ENCODE measurements at regions not wholly inside any gene's neighbourhood (a gene's known extent, or its start where the extent isn't known, plus 50 kb on each side); places are given as distances from the start of the nearest gene placed in this dataset.

- no peak for TF ChIP-seq POLR2AphosphoS5 (IDR thresholded peaks at IDR 0.05)
- TF ChIP-seq POLR2A (IDR thresholded peaks at IDR 0.05) = no peak
- TF ChIP-seq CTCF (IDR thresholded peaks at IDR 0.05) = no peak
- DNase-seq (ENCODE audit: low spot score) = no peak
These were observed 233.8 kb upstream of the PPP2R2D start for GRCh38 chr10:131667047-131667446.

GRCh38 chr10:131667561-131667960 lies 233.2 kb upstream of the PPP2R2D start:
- intact Hi-C loops (cut with DNase I) = no loop called here
- no peak overlapping the region for H3K4me3 ChIP-seq
- no peak for DNase-seq (ENCODE audit: low spot score)
- no peaks in the 10 kb centered on the region for H3K36me3 ChIP-seq
- no peak for TF ChIP-seq CTCF (IDR thresholded peaks at IDR 0.05)
- TF ChIP-seq POLR2AphosphoS5 (IDR thresholded peaks at IDR 0.05) = no peak
- TF ChIP-seq POLR2A (IDR thresholded peaks at IDR 0.05) = no peak
- no peaks in the 10 kb centered on the region for H3K9me3 ChIP-seq
- H3K4me1 ChIP-seq (replicated peaks) = no peaks in the 10 kb centered on the region
- H3K27ac ChIP-seq = no peak overlapping the region
- H3K27me3 ChIP-seq (replicated peaks; ENCODE audit: insufficient read depth) = no peaks in the 10 kb centered on the region
- WGBS = 83% methylated on average over 7 of the region's 7 CpGs

More at GRCh38 chr10:131667047-131667446, 233.8 kb upstream of the PPP2R2D start:
- 75% methylated on average over 4 of the region's 4 CpGs for WGBS
- intact Hi-C loops (cut with DNase I) = no loop called here
- Histone ChIP-seq H3K4me3 (no peak overlapping the region), H3K36me3 (no peaks in the 10 kb centered on the region), H3K9me3 (no peaks in the 10 kb centered on the region), H3K27ac (no peak overlapping the region), H3K27me3 (replicated peaks; ENCODE audit: insufficient read depth) (no peaks in the 10 kb centered on the region), H3K4me1 (replicated peaks) (no peaks in the 10 kb centered on the region)

- H3K27me3 ChIP-seq (replicated peaks; ENCODE audit: insufficient read depth) = no peaks in the 10 kb centered on the region
- 49% methylated on average over 7 of the region's 7 CpGs for WGBS
- no peaks in the 10 kb centered on the region for H3K4me1 ChIP-seq (replicated peaks)
- intact Hi-C loops (cut with DNase I) = no loop called here
- TF ChIP-seq CTCF (IDR thresholded peaks at IDR 0.05) (no peak), POLR2A (IDR thresholded peaks at IDR 0.05) (no peak), POLR2AphosphoS5 (IDR thresholded peaks at IDR 0.05) (no peak)
- no peaks in the 10 kb centered on the region for H3K36me3 ChIP-seq
- no peak overlapping the region for H3K4me3 ChIP-seq
- H3K27ac ChIP-seq = no peak overlapping the region
- H3K9me3 ChIP-seq = no peaks in the 10 kb centered on the region
- no peak for DNase-seq (ENCODE audit: low spot score)
These were observed 231.9 kb upstream of the PPP2R2D start for GRCh38 chr10:131668903-131669302.

- TF ChIP-seq POLR2A (IDR thresholded peaks at IDR 0.05) (no peak), CTCF (IDR thresholded peaks at IDR 0.05) (no peak), POLR2AphosphoS5 (IDR thresholded peaks at IDR 0.05) (no peak)
- H3K36me3 ChIP-seq = no peaks in the 10 kb centered on the region
- H3K27ac ChIP-seq = no peak overlapping the region
- intact Hi-C loops (cut with DNase I) = no loop called here
- no peaks in the 10 kb centered on the region for H3K4me1 ChIP-seq (replicated peaks)
- WGBS = 100% methylated on average over 1 of the region's 1 CpG
- H3K27me3 ChIP-seq (replicated peaks; ENCODE audit: insufficient read depth) = no peaks in the 10 kb centered on the region
- H3K9me3 ChIP-seq = no peaks in the 10 kb centered on the region
- DNase-seq (ENCODE audit: low spot score) = no peak
- no peak overlapping the region for H3K4me3 ChIP-seq
These were observed 231.0 kb upstream of the PPP2R2D start for GRCh38 chr10:131669838-131670237.

- Histone ChIP-seq H3K4me1 (replicated peaks) (no peaks in the 10 kb centered on the region), H3K4me3 (no peak overlapping the region), H3K9me3 (no peaks in the 10 kb centered on the region), H3K27me3 (replicated peaks; ENCODE audit: insufficient read depth) (no peaks in the 10 kb centered on the region), H3K27ac (no peak overlapping the region), H3K36me3 (no peaks in the 10 kb centered on the region)
- TF ChIP-seq POLR2A (IDR thresholded peaks at IDR 0.05) = no peak
- no peak for TF ChIP-seq CTCF (IDR thresholded peaks at IDR 0.05)
- intact Hi-C loops (cut with DNase I) = no loop called here
- no peak for DNase-seq (ENCODE audit: low spot score)
- 59% methylated on average over 5 of the region's 5 CpGs for WGBS
These were observed 230.5 kb upstream of the PPP2R2D start for GRCh38 chr10:131670341-131670740.
